ENCODE measurements at regions not wholly inside any gene's neighbourhood (a gene's known extent, or its start where the extent isn't known, plus 50 kb on each side); places are given as distances from the start of the nearest gene placed in this dataset.

DNA sequence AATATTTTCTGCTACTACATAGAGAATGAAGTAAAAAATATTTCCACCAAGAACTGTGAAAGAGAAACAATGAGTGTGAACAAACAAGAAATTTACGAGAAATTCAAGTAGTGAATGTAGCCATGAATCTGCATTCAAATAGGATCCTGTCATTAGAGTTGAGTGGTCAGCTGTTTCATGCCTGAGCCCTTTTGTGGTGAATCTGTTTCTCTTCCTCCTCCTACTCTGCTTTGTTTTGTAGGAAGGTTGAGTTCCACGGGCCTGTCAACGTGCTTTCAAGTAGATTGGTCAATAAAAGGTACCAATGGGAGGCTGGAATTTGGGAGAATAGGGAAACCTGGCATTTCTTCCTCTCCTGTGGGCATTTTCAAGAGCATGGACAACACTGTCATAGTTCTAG is 1749.6 kb upstream of the FLRT2 start:
- TF ChIP-seq, protein P1, sequence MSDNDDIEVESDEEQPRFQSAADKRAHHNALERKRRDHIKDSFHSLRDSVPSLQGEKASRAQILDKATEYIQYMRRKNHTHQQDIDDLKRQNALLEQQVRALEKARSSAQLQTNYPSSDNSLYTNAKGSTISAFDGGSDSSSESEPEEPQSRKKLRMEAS (IDR thresholded peaks at IDR 0.05; ENCODE audit: low read depth, low read length) = no peak
- TF ChIP-seq POLR2A (IDR thresholded peaks at IDR 0.05; ENCODE audit: extremely low read depth, insufficient read length) = no peak
- TF ChIP-seq MYC (IDR thresholded peaks at IDR 0.05; ENCODE audit: low read depth, low read length) = no peak
- TF ChIP-seq, protein P2, sequence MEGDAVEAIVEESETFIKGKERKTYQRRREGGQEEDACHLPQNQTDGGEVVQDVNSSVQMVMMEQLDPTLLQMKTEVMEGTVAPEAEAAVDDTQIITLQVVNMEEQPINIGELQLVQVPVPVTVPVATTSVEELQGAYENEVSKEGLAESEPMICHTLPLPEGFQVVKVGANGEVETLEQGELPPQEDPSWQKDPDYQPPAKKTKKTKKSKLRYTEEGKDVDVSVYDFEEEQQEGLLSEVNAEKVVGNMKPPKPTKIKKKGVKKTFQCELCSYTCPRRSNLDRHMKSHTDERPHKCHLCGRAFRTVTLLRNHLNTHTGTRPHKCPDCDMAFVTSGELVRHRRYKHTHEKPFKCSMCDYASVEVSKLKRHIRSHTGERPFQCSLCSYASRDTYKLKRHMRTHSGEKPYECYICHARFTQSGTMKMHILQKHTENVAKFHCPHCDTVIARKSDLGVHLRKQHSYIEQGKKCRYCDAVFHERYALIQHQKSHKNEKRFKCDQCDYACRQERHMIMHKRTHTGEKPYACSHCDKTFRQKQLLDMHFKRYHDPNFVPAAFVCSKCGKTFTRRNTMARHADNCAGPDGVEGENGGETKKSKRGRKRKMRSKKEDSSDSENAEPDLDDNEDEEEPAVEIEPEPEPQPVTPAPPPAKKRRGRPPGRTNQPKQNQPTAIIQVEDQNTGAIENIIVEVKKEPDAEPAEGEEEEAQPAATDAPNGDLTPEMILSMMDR (IDR thresholded peaks at IDR 0.05; ENCODE audit: low read depth, low read length) = no peak
- H3K4me3 ChIP-seq (ENCODE audit: low read depth, low read length) = no peak overlapping the region
- DNase-seq (ENCODE audit: low read depth) = no peak

DNA sequence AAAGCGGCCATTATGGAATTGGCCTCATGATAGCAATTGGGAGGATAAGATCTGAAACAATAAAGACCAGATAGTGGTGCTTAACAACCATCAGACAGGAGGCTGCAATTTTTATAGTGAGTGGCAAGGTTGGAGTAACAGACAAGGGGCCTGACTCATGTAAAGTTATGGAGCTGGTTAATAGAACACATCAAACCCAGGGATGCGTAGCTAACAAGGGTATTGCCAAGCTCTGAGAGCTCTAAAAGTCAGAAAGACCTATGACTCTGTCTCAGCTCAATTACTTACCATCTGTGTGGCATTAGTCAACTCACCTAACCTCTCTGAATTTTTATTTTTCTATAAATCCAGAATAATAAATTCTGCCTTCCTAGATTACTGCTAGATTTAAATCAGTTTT is 1731.5 kb upstream of the FLRT2 start:
- TF ChIP-seq, protein P2 (IDR thresholded peaks at IDR 0.05; ENCODE audit: low read depth, low read length) = no peak
- TF ChIP-seq, protein P1 (IDR thresholded peaks at IDR 0.05; ENCODE audit: low read depth, low read length) = no peak
- TF ChIP-seq MYC (IDR thresholded peaks at IDR 0.05; ENCODE audit: low read depth, low read length) (no peak), POLR2A (IDR thresholded peaks at IDR 0.05; ENCODE audit: extremely low read depth, insufficient read length) (no peak)
- no peak overlapping the region for H3K4me3 ChIP-seq (ENCODE audit: low read depth, low read length)
- DNase-seq (ENCODE audit: low read depth) = no peak

DNA sequence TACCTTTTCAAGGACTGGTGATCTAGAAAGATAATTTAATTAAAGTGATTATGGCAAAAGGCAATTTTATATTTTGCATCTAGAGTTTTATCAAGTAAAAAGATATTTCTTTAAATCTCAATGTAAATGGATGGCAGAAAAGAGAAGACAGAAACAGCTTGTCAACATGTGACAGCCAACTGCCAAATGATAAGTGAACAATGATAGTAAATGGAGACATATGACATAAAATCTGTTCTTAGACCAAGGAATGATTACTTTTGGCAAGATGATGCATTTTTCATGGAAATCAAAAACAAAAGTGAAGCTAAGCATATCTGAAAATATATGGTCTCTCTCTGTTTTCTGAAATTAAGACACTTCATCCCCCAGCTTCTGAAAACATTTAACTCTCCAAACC is 1730.7 kb upstream of the FLRT2 start:
- no peak overlapping the region for H3K4me3 ChIP-seq (ENCODE audit: low read depth, low read length)
- TF ChIP-seq, protein P1 (IDR thresholded peaks at IDR 0.05; ENCODE audit: low read depth, low read length) = no peak
- no peak for TF ChIP-seq POLR2A (IDR thresholded peaks at IDR 0.05; ENCODE audit: extremely low read depth, insufficient read length)
- TF ChIP-seq, protein P2 (IDR thresholded peaks at IDR 0.05; ENCODE audit: low read depth, low read length) = no peak
- DNase-seq (ENCODE audit: low read depth) = no peak

DNA sequence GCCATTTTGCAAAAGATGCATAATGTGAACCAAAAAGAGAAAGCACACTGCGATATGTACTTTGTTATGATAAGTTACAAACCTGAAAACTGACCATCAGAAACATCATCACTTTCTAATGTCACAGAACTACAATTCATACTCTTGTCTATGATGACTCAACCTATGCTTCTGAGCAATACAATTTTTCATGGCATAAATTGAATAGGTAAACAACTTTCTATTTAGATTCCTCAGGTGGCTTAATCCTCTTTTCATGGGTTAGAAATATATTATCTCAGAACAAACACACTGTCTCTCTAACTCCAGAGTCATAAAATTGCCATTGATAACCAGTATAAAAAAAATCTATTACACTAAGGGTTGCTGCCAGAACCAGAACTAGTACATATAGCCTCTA is 1715.0 kb upstream of the FLRT2 start:
- no peak overlapping the region for H3K4me3 ChIP-seq (ENCODE audit: low read depth, low read length)
- no peak for DNase-seq (ENCODE audit: low read depth)
- TF ChIP-seq POLR2A (IDR thresholded peaks at IDR 0.05; ENCODE audit: extremely low read depth, insufficient read length) (no peak), MYC (IDR thresholded peaks at IDR 0.05; ENCODE audit: low read depth, low read length) (no peak)
- TF ChIP-seq, protein P1 (IDR thresholded peaks at IDR 0.05; ENCODE audit: low read depth, low read length) = no peak
- TF ChIP-seq, protein P2 (IDR thresholded peaks at IDR 0.05; ENCODE audit: low read depth, low read length) = no peak

DNA sequence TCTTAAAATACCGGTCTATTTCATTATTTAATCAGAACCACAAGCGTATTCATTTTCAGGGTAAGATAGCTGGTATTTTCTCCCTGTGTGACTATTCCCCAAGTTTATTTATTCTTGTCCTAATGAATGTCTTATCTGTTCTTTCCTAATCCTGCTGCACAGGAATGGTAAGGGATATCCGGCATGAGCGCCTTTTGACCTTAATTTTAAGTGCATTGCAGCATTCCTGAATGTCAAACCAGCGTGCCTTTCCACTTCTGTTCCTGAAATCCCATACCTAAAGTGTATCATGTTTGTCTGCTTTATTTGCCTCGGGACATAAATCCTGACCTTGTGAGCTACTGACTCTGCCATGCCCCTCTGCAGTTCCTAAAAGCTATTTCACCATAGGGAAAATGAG is 1713.2 kb upstream of the FLRT2 start:
- TF ChIP-seq, protein P1 (IDR thresholded peaks at IDR 0.05; ENCODE audit: low read depth, low read length) = no peak
- TF ChIP-seq POLR2A (IDR thresholded peaks at IDR 0.05; ENCODE audit: extremely low read depth, insufficient read length) (no peak), MYC (IDR thresholded peaks at IDR 0.05; ENCODE audit: low read depth, low read length) (no peak)
- TF ChIP-seq, protein P2 (IDR thresholded peaks at IDR 0.05; ENCODE audit: low read depth, low read length) = no peak
- no peak for DNase-seq (ENCODE audit: low read depth)

DNA sequence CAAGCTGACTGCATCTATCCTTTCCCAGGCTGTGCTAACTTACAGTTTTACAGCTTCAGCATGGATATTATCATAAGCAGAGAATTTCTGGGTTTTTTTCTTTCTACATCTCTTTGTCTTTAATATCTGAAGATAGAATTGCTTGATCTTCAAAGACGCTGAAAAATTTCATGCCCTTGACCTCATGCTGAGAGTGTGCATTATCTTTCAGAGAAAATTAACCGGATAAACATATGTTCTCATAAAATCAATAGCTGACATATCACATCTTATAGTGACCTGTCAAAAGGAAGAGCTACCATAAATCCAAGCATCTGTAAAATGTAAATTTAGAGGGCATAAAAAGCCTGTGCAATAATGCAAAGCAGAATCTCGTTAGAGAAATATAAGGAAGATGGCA is 1704.1 kb upstream of the FLRT2 start:
- H3K4me3 ChIP-seq (ENCODE audit: low read depth, low read length) = no peak overlapping the region
- no peak for DNase-seq (ENCODE audit: low read depth)
- TF ChIP-seq, protein P1 (IDR thresholded peaks at IDR 0.05; ENCODE audit: low read depth, low read length) = no peak
- TF ChIP-seq POLR2A (IDR thresholded peaks at IDR 0.05; ENCODE audit: extremely low read depth, insufficient read length) (no peak), MYC (IDR thresholded peaks at IDR 0.05; ENCODE audit: low read depth, low read length) (no peak)
- TF ChIP-seq, protein P2 (IDR thresholded peaks at IDR 0.05; ENCODE audit: low read depth, low read length) = no peak

More for the DNA sequence above, 1713.2 kb upstream of the FLRT2 start:
- H3K4me3 ChIP-seq (ENCODE audit: low read depth, low read length) = no peak overlapping the region

All from NB4 (cell line).